Astrocyte (in vitro differentiated cells and primary cell): ENCODE measurements at regions not wholly inside any gene's neighbourhood (a gene's known extent, or its start where the extent isn't known, plus 50 kb on each side); places are given as distances from the start of the nearest gene placed in this dataset.

Experiments used
- DNase-seq: peaks from one replicate; pipeline ENCODE4 v3.0.0-alpha.2; 2010; ENCODE audit warnings: low read depth
- FAIRE-seq: peaks from 2 replicates; lab custom pipeline; 2011; peaks lifted over from hg19 to GRCh38; lab: Jason Lieb, UNC
- H2AFZ ChIP-seq: 2 replicates; pipeline ENCODE4 v1.6.0; 2012; ENCODE audit warnings: low read depth, low read length, inconsistent platforms
- H3K27ac ChIP-seq: 2 replicates; pipeline ENCODE4 v1.5.1; 2011; ENCODE audit warnings: low read depth, low read length, inconsistent platforms
- H3K27me3 ChIP-seq: 2 replicates; pipeline ENCODE4 v1.6.0; 2011; ENCODE audit warnings: low read length, inconsistent platforms; ENCODE audit not compliant: insufficient read depth
- H3K36me3 ChIP-seq: 2 replicates; pipeline ENCODE4 v1.5.1; 2011; ENCODE audit warnings: low read length, inconsistent platforms; ENCODE audit not compliant: insufficient read depth
- H3K4me1 ChIP-seq: 2 replicates; pipeline ENCODE4 v1.5.1; 2011; ENCODE audit warnings: low read length, inconsistent platforms; ENCODE audit not compliant: insufficient read depth
- H3K4me2 ChIP-seq: 2 replicates; pipeline ENCODE4 v1.6.0; 2012; ENCODE audit warnings: low read length, inconsistent platforms
- H3K4me3 ChIP-seq: 2 replicates; pipeline ENCODE4 v1.5.1; 2011; ENCODE audit warnings: low read depth, mild to moderate bottlenecking, low read length, inconsistent platforms; ENCODE audit not compliant: insufficient read depth
- H3K79me2 ChIP-seq: 2 replicates; pipeline ENCODE4 v1.6.0; 2012; ENCODE audit warnings: mild to moderate bottlenecking, low read length, inconsistent platforms; ENCODE audit not compliant: insufficient read depth
- H3K9ac ChIP-seq: 2 replicates; pipeline ENCODE4 v1.6.0; 2012; ENCODE audit warnings: mild to moderate bottlenecking, low read length, inconsistent platforms
- H3K9me3 ChIP-seq: 2 replicates; pipeline ENCODE4 v1.5.1; 2012; ENCODE audit warnings: low read depth, mild to moderate bottlenecking, low read length, inconsistent platforms; ENCODE audit not compliant: insufficient read depth
- H4K20me1 ChIP-seq: 2 replicates; pipeline ENCODE4 v1.6.0; 2012; ENCODE audit warnings: low read length, inconsistent platforms; ENCODE audit not compliant: insufficient read depth
- H3K27ac Mint-ChIP-seq: one replicate; pipeline ENCODE4 v1.8.0; 2021; ENCODE audit warnings: mild to moderate bottlenecking, mixed read lengths; ENCODE audit not compliant: unreplicated experiment
- H3K27me3 Mint-ChIP-seq: one replicate; pipeline ENCODE4 v1.8.0; 2021; ENCODE audit warnings: low read depth, mixed read lengths; ENCODE audit not compliant: unreplicated experiment
- H3K36me3 Mint-ChIP-seq: one replicate; pipeline ENCODE4 v1.8.0; 2021; ENCODE audit warnings: low read depth, mixed read lengths; ENCODE audit not compliant: unreplicated experiment
- H3K4me1 Mint-ChIP-seq: one replicate; pipeline ENCODE4 v1.8.0; 2021; ENCODE audit warnings: low read depth, mixed read lengths; ENCODE audit not compliant: unreplicated experiment
- H3K4me3 Mint-ChIP-seq: one replicate; pipeline ENCODE4 v1.8.0; 2021; ENCODE audit warnings: mild to moderate bottlenecking, moderate library complexity, mixed read lengths; ENCODE audit not compliant: unreplicated experiment
- H3K9me3 Mint-ChIP-seq: one replicate; pipeline ENCODE4 v1.8.0; 2021; ENCODE audit warnings: mild to moderate bottlenecking, mixed read lengths; ENCODE audit not compliant: unreplicated experiment
- CTCF ChIP-seq: IDR thresholded peaks from 2 replicates; pipeline ENCODE4 v1.5.1; 2011; ENCODE audit warnings: low read depth, mild to moderate bottlenecking, inconsistent platforms, low read length, moderate library complexity; ENCODE audit not compliant: insufficient read depth
- EZH2 ChIP-seq: IDR thresholded peaks from 2 replicates; pipeline ENCODE4 v1.6.1; 2012; ENCODE audit warnings: mild to moderate bottlenecking, low read length, inconsistent platforms; ENCODE audit not compliant: insufficient read depth

DNA sequence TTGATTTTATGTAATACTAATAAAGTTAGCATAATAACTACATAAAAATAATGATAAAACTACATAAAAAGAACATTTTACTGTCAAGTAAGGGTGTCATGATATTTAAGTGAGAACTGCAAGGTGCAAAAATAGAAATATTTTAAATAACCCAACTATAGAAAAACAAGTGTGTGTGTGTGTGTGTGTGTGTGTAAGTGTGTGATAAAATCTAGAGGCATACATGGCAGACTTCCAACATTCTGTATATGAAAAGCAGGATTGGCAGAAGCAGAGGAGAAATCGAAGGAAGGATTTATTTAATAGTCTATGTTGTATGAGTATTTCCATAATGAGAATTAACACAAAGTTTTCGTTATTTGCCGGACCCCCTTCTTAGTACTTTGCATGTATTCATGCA lies 334.1 kb downstream of the KCNJ2 start:
- Mint-ChIP-seq H3K4me3 (no peak overlapping the region), H3K27me3 (no peaks in the 10 kb centered on the region), H3K27ac (no peak overlapping the region), H3K9me3 (no peaks in the 10 kb centered on the region), H3K4me1 (no peaks in the 10 kb centered on the region), H3K36me3 (no peaks in the 10 kb centered on the region)
- no peaks in the 10 kb centered on the region for H3K79me2 ChIP-seq
- TF ChIP-seq EZH2 (no peak), CTCF (no peak)
- H3K9ac ChIP-seq = no peak overlapping the region
- H3K4me3 ChIP-seq = no peak overlapping the region
- FAIRE-seq (no peak), DNase-seq (no peak)
- no peak overlapping the region for H2AFZ ChIP-seq
- no peak overlapping the region for H3K27ac ChIP-seq
- no peaks in the 10 kb centered on the region for H3K9me3 ChIP-seq
- H3K27me3 ChIP-seq = no peaks in the 10 kb centered on the region
- no peaks in the 10 kb centered on the region for H3K36me3 ChIP-seq
- no peaks in the 10 kb centered on the region for H3K4me1 ChIP-seq
- no peaks in the 10 kb centered on the region for H4K20me1 ChIP-seq
- no peak overlapping the region for H3K4me2 ChIP-seq

DNA sequence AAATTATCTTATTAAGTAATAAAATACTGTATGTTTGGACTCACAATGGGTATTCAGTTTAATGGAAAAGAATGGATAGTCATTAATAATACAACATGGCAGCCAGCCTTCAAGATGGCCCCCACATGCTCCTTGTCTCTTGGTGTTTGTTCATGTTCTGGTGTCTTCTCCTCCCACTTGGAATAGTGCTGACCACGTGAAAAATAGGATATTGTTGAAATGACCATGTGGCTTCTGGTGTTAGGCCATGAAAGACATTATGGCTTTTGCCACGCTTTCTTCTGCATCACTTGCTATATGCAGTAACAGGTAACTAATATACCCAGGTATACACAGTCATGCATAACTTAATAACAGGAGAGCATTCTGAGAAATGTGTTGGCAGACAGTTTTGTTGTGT lies 341.0 kb downstream of the KCNJ2 start:
- Histone ChIP-seq H3K4me3 (no peak overlapping the region), H3K36me3 (no peaks in the 10 kb centered on the region), H4K20me1 (no peaks in the 10 kb centered on the region), H3K4me1 (no peaks in the 10 kb centered on the region), H3K79me2 (no peaks in the 10 kb centered on the region), H3K4me2 (no peak overlapping the region), H3K9me3 (no peaks in the 10 kb centered on the region), H2AFZ (no peak overlapping the region), H3K27ac (no peak overlapping the region), H3K27me3 (no peaks in the 10 kb centered on the region), H3K9ac (no peak overlapping the region)
- FAIRE-seq = no peak
- Mint-ChIP-seq H3K4me3 (no peak overlapping the region), H3K9me3 (no peaks in the 10 kb centered on the region), H3K27ac (no peak overlapping the region), H3K27me3 (no peaks in the 10 kb centered on the region), H3K4me1 (no peaks in the 10 kb centered on the region), H3K36me3 (no peaks in the 10 kb centered on the region)
- no peak for DNase-seq
- no peak for TF ChIP-seq EZH2
- TF ChIP-seq CTCF = no peak

GRCh38 chr17:70517816-70518215 lies 348.5 kb downstream of the KCNJ2 start:
- Histone ChIP-seq H3K9me3 (no peaks in the 10 kb centered on the region), H3K4me1 (no peaks in the 10 kb centered on the region), H3K27ac (no peak overlapping the region), H3K9ac (no peak overlapping the region), H3K36me3 (no peaks in the 10 kb centered on the region), H3K27me3 (no peaks in the 10 kb centered on the region), H3K4me2 (no peak overlapping the region), H3K4me3 (no peak overlapping the region), H2AFZ (no peak overlapping the region), H3K79me2 (no peaks in the 10 kb centered on the region), H4K20me1 (no peaks in the 10 kb centered on the region)
- no peak overlapping the region for H3K4me3 Mint-ChIP-seq
- H3K27me3 Mint-ChIP-seq = no peaks in the 10 kb centered on the region
- no peak for TF ChIP-seq EZH2
- TF ChIP-seq CTCF = no peak
- H3K4me1 Mint-ChIP-seq = no peaks in the 10 kb centered on the region
- DNase-seq = no peak
- no peaks in the 10 kb centered on the region for H3K36me3 Mint-ChIP-seq
- no peaks in the 10 kb centered on the region for H3K9me3 Mint-ChIP-seq
- no peak overlapping the region for H3K27ac Mint-ChIP-seq
- FAIRE-seq = no peak
